PFSK-1 (cell line): ENCODE measurements at regions not wholly inside any gene's neighbourhood (a gene's known extent, or its start where the extent isn't known, plus 50 kb on each side); places are given as distances from the start of the nearest gene placed in this dataset.

Experiments used
- FOXP2 ChIP-seq: optimal IDR thresholded peaks from 2 replicates; pipeline ENCODE3; 2011; ENCODE audit warnings: borderline replicate concordance, control low read depth, inconsistent platforms; ENCODE audit not compliant: insufficient read depth; ENCODE audit errors: extremely low read length, extremely low read depth
- POLR2AphosphoS5 ChIP-seq: IDR thresholded peaks from 2 replicates; pipeline ENCODE4 v1.6.1; 2012; ENCODE audit warnings: low read depth, mild to moderate bottlenecking, control low read depth, low read length, moderate library complexity
- REST ChIP-seq, 2 experiments: IDR thresholded peaks; 2 replicates each; pipeline versions ENCODE4 v1.6.1 to v1.8.0; 2011 to 2012; ENCODE audit warnings: low read depth in 2 of 2, low read length in 2 of 2, control low read depth in 1 of 2, inconsistent platforms in 1 of 2, mild to moderate bottlenecking in 1 of 2, moderate library complexity in 1 of 2; ENCODE audit not compliant: insufficient read depth in 1 of 2
- SIN3A ChIP-seq: IDR thresholded peaks from 2 replicates; pipeline ENCODE4 v1.6.1; 2012; ENCODE audit warnings: mild to moderate bottlenecking, low read length, moderate library complexity, borderline replicate concordance; ENCODE audit not compliant: insufficient read depth
- TAF1 ChIP-seq: IDR thresholded peaks from 2 replicates; pipeline ENCODE4 v1.6.1; 2012; ENCODE audit warnings: low read length, control low read depth, borderline replicate concordance; ENCODE audit not compliant: insufficient read depth

DNA sequence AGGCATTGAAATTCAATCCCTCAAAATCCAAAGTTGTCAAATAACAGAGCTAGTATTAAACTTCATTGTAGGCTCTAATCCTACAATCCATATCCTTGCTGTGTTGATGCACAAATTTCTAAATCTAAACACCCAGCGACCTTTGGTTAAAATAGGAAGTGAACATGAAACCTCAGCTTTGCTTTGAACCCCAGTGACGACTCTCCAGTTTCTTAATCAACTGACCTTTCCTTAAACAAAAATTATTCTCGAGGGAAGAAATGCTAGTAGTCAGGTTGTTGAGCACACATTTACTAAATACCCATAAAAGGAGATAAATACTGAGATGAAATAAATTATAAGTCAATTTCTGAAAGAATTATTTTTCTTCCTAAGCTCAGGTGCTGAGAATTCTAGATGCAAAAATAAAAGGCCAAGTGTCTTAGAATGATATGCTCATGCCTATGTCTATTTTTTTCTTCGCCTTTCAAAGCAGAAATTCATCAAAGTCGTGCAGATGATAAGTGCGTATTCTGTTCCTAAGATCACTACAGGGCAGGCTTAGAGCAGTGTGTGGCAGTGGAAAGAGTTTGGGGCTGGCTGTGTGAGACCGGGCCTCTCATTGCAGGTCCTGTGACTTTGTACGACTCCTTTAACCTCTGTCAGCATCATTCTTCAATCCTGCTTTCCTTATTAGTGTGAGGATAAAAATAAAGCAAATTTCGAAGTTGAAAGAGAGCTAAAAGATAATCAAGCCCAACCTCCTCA is 208.7 kb downstream of the PRL start:
- TF ChIP-seq POLR2AphosphoS5 (no peak), SIN3A (no peak), TAF1 (no peak), REST (IDR thresholded peaks at IDR 0.05; ENCODE audit: insufficient read depth in 1 of 2, low read depth in 2 of 2, low read length in 2 of 2) (no peak), FOXP2 (no peak)
